Tibial nerve (tissue), 4 donors: ENCODE measurements at regions not wholly inside any gene's neighbourhood (a gene's known extent, or its start where the extent isn't known, plus 50 kb on each side); places are given as distances from the start of the nearest gene placed in this dataset.

Source experiments
- DNase-seq, 2 donors: peaks; one replicate each; pipeline ENCODE4 v3.0.0-alpha.2; 2019; ENCODE audit warnings: low spot score in 2 of 2
- H3K27ac ChIP-seq, 4 donors: fragments of 200-600 bp; sonication (generic) in 3 of 4; one replicate each; pipeline ENCODE4 v1.5.1; 2017 to 2019; ENCODE audit warnings: mild to moderate bottlenecking in 1 of 4
- H3K27me3 ChIP-seq, 2 donors: fragments of 200-600 bp; sonication (generic) in 1 of 2; one replicate each; pipeline versions ENCODE4 v1.5.1 to v1.6.0; 2017 to 2019
- H3K36me3 ChIP-seq, 3 donors: fragments of 200-600 bp; sonication (generic); one replicate each; pipeline ENCODE4 v1.5.1; 2018 to 2019
- H3K4me1 ChIP-seq, 4 donors: fragments of 200-600 bp; sonication (generic) in 3 of 4; one replicate each; pipeline ENCODE4 v1.5.1; 2017 to 2019
- H3K4me3 ChIP-seq, 4 donors: fragments of 200-600 bp; sonication (generic) in 3 of 4; one replicate each; pipeline ENCODE4 v1.5.1; 2017 to 2019; ENCODE audit warnings: mild to moderate bottlenecking in 1 of 4, moderate library complexity in 1 of 4
- H3K9me3 ChIP-seq, 4 donors: fragments of 200-600 bp; sonication (generic) in 3 of 4; one replicate each; pipeline ENCODE4 v1.5.1; 2017 to 2019
- CTCF ChIP-seq, 5 experiments: fragments of 200-600 bp in 3 of 5; fragments of 450-650 bp in 2 of 5; sonication (generic) in 3 of 5; IDR thresholded peaks; one replicate each; pipeline ENCODE4 v1.5.1; 2016 to 2019; ENCODE audit warnings: antibody characterized with exemption in 5 of 5, mild to moderate bottlenecking in 3 of 5, moderate library complexity in 2 of 5
- EP300 ChIP-seq, 2 donors: sonication (generic); formaldehyde crosslinking; IDR thresholded peaks; one replicate each; pipeline ENCODE4 v1.6.1; 2017; ENCODE audit warnings: antibody characterized with exemption in 2 of 2, mild to moderate bottlenecking in 1 of 2
- POLR2A ChIP-seq, 2 donors: fragments of 450-650 bp; IDR thresholded peaks; one replicate each; pipeline ENCODE4 v1.6.1; 2017; ENCODE audit warnings: antibody characterized with exemption in 2 of 2, mild to moderate bottlenecking in 2 of 2, moderate library complexity in 2 of 2
- WGBS, 2 donors: methylation state at CpG; one replicate each; pipeline ENCODE4 v1.1.5; 2018; 5-methylcytosine and 5-hydroxymethylcytosine counted together

- H3K27ac ChIP-seq: no peak overlapping the region
- H3K9me3 ChIP-seq: peaks cover 0 to 26% (median 0%) of the 10 kb centered on the region in 4 donors
- no peak for DNase-seq
- 68 to 75% methylated on average over 27 to 32 of the region's 34 CpGs for WGBS, 2 donors
- no peaks in the 10 kb centered on the region for H3K4me1 ChIP-seq
- no peaks in the 10 kb centered on the region for H3K36me3 ChIP-seq
- no peaks in the 10 kb centered on the region for H3K27me3 ChIP-seq
- no peak overlapping the region for H3K4me3 ChIP-seq
- TF ChIP-seq CTCF (IDR thresholded peaks at IDR 0.05): no peak
Observed at GRCh38 chr18:78390348-78390951, 589.2 kb upstream of the SALL3 start.

GRCh38 chr18:78390952-78391348, 588.7 kb upstream of the SALL3 start:
- Histone ChIP-seq H3K4me1 (no peaks in the 10 kb centered on the region), H3K9me3 (peaks cover 0 to 24% (median 0%) of the 10 kb centered on the region in 4 donors), H3K27ac (no peak overlapping the region), H3K4me3 (no peak overlapping the region), H3K27me3 (no peaks in the 10 kb centered on the region), H3K36me3 (no peaks in the 10 kb centered on the region)
- TF ChIP-seq POLR2A (IDR thresholded peaks at IDR 0.05) (no peak), EP300 (IDR thresholded peaks at IDR 0.05) (no peak), CTCF (IDR thresholded peaks at IDR 0.05) (no peak)
- 89 to 94% methylated on average over 25 to 32 of the region's 33 CpGs for WGBS, 2 donors
- DNase-seq: no peak

GRCh38 chr18:78393086-78393862, 586.3 kb upstream of the SALL3 start:
- no peak overlapping the region for H3K4me3 ChIP-seq
- WGBS, 2 donors: 62 to 63% methylated on average over 14 of the region's 14 CpGs
- TF ChIP-seq EP300 (IDR thresholded peaks at IDR 0.05): no peak
- TF ChIP-seq CTCF (IDR thresholded peaks at IDR 0.05): no peak
- TF ChIP-seq POLR2A (IDR thresholded peaks at IDR 0.05): no peak
- no peaks in the 10 kb centered on the region for H3K27me3 ChIP-seq
- no peaks in the 10 kb centered on the region for H3K4me1 ChIP-seq
- H3K27ac ChIP-seq: no peak overlapping the region
- DNase-seq: no peak
- peaks cover 0 to 16% (median 0%) of the 10 kb centered on the region in 4 donors for H3K9me3 ChIP-seq
- H3K36me3 ChIP-seq: no peaks in the 10 kb centered on the region

- H3K36me3 ChIP-seq: no peaks in the 10 kb centered on the region
- H3K4me3 ChIP-seq: no peak overlapping the region
- H3K9me3 ChIP-seq: peaks cover 0 to 16% (median 0%) of the 10 kb centered on the region in 4 donors
- no peaks in the 10 kb centered on the region for H3K4me1 ChIP-seq
- H3K27me3 ChIP-seq: no peaks in the 10 kb centered on the region
- 93 to 94% methylated on average over 16 of the region's 16 CpGs for WGBS, 2 donors
- TF ChIP-seq POLR2A (IDR thresholded peaks at IDR 0.05) (no peak), EP300 (IDR thresholded peaks at IDR 0.05) (no peak), CTCF (IDR thresholded peaks at IDR 0.05) (no peak)
- H3K27ac ChIP-seq: no peak overlapping the region
- DNase-seq: no peak
Observed at GRCh38 chr18:78396077-78396476, 583.5 kb upstream of the SALL3 start.

- H3K4me3 ChIP-seq: no peak overlapping the region
- H3K27ac ChIP-seq: no peak overlapping the region
- no peak for DNase-seq
- 86 to 87% methylated on average over 10 of the region's 10 CpGs for WGBS, 2 donors
- H3K4me1 ChIP-seq: no peaks in the 10 kb centered on the region
- TF ChIP-seq CTCF (IDR thresholded peaks at IDR 0.05) (no peak), EP300 (IDR thresholded peaks at IDR 0.05) (no peak), POLR2A (IDR thresholded peaks at IDR 0.05) (no peak)
- no peaks in the 10 kb centered on the region for H3K27me3 ChIP-seq
- no peaks in the 10 kb centered on the region for H3K36me3 ChIP-seq
- H3K9me3 ChIP-seq: peaks cover 0 to 16% (median 0%) of the 10 kb centered on the region in 4 donors
Observed at GRCh38 chr18:78396756-78397155, 582.9 kb upstream of the SALL3 start.
